SK-N-MC (cell line): ENCODE measurements at regions not wholly inside any gene's neighbourhood (a gene's known extent, or its start where the extent isn't known, plus 50 kb on each side); places are given as distances from the start of the nearest gene placed in this dataset.
"Not testable (repeated sequence)": the region's sequence is repeated elsewhere in the genome, so short reads cannot be mapped to it uniquely, and the experiment has no call there.

Source experiments
- DNase-seq: peaks from one replicate; pipeline ENCODE4 v3.0.0-alpha.2; 2011; ENCODE audit warnings: low read depth, low spot score
- H3K27ac ChIP-seq: fragments of 200-600 bp; sonication (generic); 2 replicates; pipeline ENCODE4 v1.5.1; 2016; ENCODE audit warnings: mixed run types
- H3K36me3 ChIP-seq: fragments of 200-600 bp; sonication (generic); 2 replicates; pipeline ENCODE4 v1.6.1; 2017; ENCODE audit warnings: antibody characterized with exemption, low read length, mixed read lengths; ENCODE audit not compliant: insufficient read depth
- H3K4me3 ChIP-seq: fragments of 200-600 bp; sonication (generic); 2 replicates; pipeline ENCODE4 v1.5.1; 2016
- H3K9ac ChIP-seq: fragments of 200-600 bp; sonication (generic); 2 replicates; pipeline ENCODE4 v1.8.0; 2017; ENCODE audit warnings: mixed run types, mixed read lengths; ENCODE audit not compliant: insufficient read length
- H3K9me3 ChIP-seq: fragments of 200-600 bp; sonication (generic); 2 replicates; pipeline ENCODE4 v1.6.1; 2017; ENCODE audit warnings: low read depth, mild to moderate bottlenecking, antibody characterized with exemption, low read length, moderate library complexity, mixed read lengths
- EZH2 ChIP-seq: fragments of 200-600 bp; sonication (generic); IDR thresholded peaks from one replicate; pipeline ENCODE4 v1.6.1; 2017; ENCODE audit warnings: antibody characterized with exemption
- FOXP2 ChIP-seq: optimal IDR thresholded peaks from 2 replicates; pipeline ENCODE3; 2011; ENCODE audit warnings: mild to moderate bottlenecking, moderate library complexity; ENCODE audit not compliant: insufficient read depth; ENCODE audit errors: extremely low read length, control extremely low read depth
- POLR2AphosphoS5 ChIP-seq: IDR thresholded peaks from 2 replicates; pipeline ENCODE4 v1.6.1; 2012; ENCODE audit warnings: mild to moderate bottlenecking, low read depth, low read length, borderline replicate concordance

DNA sequence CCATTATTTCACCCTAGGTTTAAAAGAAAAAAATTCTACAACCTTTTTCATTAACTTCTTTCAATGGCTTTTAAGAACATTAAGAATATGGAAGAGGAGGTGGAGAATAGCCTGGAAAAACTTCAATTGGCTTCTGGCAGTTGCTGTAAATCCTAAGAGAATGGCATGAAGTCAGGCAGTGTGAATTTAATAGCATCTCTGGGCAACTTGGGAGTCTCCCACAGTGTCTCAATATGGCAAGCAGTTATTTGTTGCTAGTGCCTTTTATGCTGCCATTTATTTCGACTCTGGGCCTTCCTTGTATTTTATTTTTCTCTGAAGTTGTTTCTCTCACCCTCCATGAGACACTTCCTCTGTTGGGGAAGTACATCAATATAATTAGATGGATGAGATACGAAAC is 322.1 kb downstream of the CBLL2 start:
- no peak for DNase-seq
- Histone ChIP-seq H3K36me3 (no peaks in the 10 kb centered on the region), H3K9me3 (no peaks in the 10 kb centered on the region), H3K27ac (no peak overlapping the region), H3K4me3 (no peak overlapping the region), H3K9ac (no peak overlapping the region)
- TF ChIP-seq EZH2 (no peak), POLR2AphosphoS5 (no peak), FOXP2 (no peak)

DNA sequence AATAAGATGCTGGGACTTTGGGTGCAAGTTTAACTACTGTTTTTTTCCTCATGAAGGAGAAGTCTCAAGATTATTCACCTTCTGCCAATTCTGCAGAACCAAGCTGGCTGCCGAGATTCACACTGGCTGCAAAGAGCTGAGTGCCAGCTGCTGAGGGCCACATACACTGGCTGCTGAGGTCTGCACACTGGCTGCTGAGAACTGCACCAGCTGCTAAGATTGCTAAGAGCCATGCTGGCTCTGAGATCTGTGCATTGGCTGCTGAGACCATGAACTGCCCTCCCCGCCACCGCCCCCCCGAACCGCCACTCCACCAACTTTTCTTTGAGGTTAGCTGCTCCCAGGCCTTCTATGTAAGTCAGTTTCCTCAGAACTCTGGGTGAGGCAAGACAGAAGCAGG is 330.3 kb downstream of the CBLL2 start:
- no peak for DNase-seq

DNA sequence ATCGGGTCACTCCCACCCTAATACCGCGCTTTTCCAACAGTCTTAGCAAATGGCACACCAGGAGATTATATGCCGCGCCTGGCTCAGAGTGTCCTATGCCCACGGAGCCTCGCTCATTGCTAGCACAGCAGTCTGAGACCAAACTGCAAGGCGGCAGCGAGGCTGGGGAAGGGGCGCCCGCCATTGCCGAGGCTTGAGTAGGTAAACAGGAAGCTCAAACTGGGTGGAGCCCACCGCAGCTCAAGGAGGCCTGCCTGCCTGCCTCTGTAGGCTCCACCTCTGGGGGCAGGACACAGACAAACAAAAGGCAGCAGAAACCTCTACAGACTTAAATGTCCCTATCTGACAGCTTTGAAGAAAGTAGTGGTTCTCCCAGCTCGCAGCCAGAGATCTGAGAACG is 336.7 kb downstream of the CBLL2 start:
- H3K9me3 ChIP-seq, DNase-seq, H3K27ac ChIP-seq, H3K4me3 ChIP-seq, H3K9ac ChIP-seq, H3K36me3 ChIP-seq: not testable (repeated sequence)

More for the DNA sequence above, 330.3 kb downstream of the CBLL2 start:
- Histone ChIP-seq H3K36me3 (no peaks in the 10 kb centered on the region), H3K9me3 (no peaks in the 10 kb centered on the region), H3K9ac (no peak overlapping the region), H3K27ac (no peak overlapping the region), H3K4me3 (no peak overlapping the region)
- TF ChIP-seq FOXP2 (no peak), EZH2 (no peak), POLR2AphosphoS5 (no peak)

DNA sequence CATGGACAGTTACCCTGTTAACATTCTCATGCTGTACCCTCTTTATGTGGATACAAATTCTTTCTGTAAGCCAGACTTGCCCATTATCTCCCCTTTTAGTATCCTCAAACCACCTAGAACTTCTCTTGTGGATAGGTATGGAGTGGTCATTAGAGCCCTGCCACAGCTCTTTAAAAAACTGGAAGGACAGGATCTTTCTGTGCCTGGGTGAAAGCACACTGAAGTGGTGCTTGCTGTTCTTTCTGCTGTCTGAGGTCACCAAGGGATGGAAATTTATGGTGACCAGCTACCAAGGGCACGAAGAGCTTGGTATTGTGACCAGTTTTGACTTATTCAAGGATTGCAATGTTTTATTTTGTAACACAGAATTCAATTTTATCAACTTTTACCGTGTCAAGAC is 344.2 kb downstream of the CBLL2 start:
- no peaks in the 10 kb centered on the region for H3K36me3 ChIP-seq
- TF ChIP-seq POLR2AphosphoS5 (no peak), FOXP2 (no peak), EZH2 (no peak)
- H3K27ac ChIP-seq, result no peak overlapping the region
- H3K4me3 ChIP-seq, result no peak overlapping the region
- no peaks in the 10 kb centered on the region for H3K9me3 ChIP-seq
- DNase-seq, result no peak
- H3K9ac ChIP-seq, result no peak overlapping the region

DNA sequence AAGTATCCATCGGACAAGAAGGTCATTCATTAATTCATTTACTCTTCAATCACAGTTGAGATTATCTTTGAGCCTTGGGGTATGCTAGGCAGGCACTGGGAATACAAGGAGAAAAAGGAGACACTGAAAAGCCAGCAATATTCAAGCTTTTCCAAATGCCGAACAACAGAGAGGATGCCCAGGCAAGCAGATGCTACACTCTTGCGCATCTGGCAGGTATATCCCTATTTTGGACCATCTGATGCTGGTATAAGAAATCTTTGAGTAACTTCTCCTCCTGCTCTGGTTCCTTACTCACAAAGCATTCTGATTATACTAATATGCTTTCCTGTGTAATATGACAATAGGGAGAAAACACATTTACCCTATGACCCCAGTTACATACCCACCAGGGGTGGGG is 354.9 kb downstream of the CBLL2 start:
- H3K9ac ChIP-seq, result no peak overlapping the region
- H3K27ac ChIP-seq, result no peak overlapping the region
- no peak overlapping the region for H3K4me3 ChIP-seq
- no peaks in the 10 kb centered on the region for H3K36me3 ChIP-seq
- no peak for DNase-seq
- H3K9me3 ChIP-seq, result no peaks in the 10 kb centered on the region
- no peak for TF ChIP-seq EZH2
- TF ChIP-seq FOXP2, result no peak
- no peak for TF ChIP-seq POLR2AphosphoS5

DNA sequence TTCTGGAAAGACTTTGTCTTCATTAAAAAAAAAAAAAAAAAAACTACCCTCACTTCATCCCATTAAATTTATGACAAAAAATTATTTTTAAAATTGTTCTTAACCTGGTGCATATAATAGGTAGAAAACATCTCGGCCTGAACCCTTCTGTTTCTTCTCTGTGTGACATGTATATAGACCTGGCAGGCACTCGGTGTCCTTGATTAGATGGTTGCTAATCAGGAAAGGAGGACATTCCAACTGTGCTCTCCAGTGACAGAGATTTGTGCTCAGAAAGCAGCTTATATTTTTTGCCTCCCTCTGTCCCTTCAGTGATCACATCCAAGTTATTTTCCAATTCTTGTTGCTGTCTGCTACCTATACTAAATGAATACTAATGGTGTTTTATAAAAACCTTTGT is 355.6 kb downstream of the CBLL2 start:
- no peaks in the 10 kb centered on the region for H3K9me3 ChIP-seq
- no peak for DNase-seq
- no peak for TF ChIP-seq FOXP2
- H3K36me3 ChIP-seq, result no peaks in the 10 kb centered on the region
- no peak overlapping the region for H3K27ac ChIP-seq
- H3K9ac ChIP-seq, result no peak overlapping the region
- no peak overlapping the region for H3K4me3 ChIP-seq

DNA sequence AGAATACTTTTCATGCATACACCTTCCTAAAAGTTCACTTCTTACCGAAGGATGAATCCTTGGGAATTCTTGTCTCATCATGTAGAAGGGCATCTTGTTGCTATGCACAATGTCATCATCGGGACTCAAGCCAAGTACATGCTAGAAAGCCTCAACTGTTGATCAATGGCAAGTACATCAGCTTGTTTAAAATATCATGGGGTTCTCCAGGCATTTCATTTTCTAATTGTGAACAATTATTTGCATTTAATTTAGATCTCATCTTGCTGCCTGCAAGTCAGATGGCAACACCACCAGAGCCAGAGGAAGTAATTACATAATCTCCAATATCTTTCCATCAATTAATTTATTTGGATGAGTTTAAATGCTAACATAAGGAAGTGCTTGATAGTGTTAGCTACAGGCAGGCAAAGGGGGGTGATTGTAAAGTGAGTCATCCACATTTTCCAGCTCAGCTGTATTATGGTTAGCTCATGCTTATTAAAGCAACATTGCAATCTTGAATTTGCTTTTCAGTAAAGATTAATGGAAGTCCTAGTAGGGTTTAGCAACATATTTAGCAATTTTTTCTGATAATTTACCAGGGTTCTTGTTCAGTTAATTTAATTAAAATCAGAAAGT is 356.5 kb downstream of the CBLL2 start:
- H3K4me3 ChIP-seq, result no peak overlapping the region
- no peak for TF ChIP-seq POLR2AphosphoS5
- no peak for TF ChIP-seq FOXP2
- TF ChIP-seq EZH2, result no peak
- no peak for DNase-seq
- H3K27ac ChIP-seq, result no peak overlapping the region
- no peaks in the 10 kb centered on the region for H3K36me3 ChIP-seq
- no peak overlapping the region for H3K9ac ChIP-seq
- H3K9me3 ChIP-seq, result no peaks in the 10 kb centered on the region

DNA sequence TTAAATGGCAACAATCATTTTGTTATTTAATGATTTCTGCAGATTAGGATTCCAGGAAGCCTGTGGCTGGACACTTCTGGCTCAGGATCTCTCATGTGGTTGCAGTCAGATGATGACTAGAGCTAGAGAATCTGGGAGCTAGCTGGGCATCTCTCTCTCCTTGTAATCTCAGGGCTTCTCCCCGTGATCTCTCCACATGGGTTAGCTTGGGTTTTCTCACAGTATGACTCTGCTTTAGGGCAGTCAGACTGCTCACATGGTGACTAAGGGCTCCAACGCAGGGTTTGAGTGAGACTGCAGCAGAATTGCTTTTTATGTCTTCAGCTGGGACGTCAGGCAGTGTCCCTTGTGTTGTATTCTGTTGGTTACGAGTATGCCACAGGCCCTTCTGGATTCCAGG is 361.4 kb downstream of the CBLL2 start:
- TF ChIP-seq FOXP2, result no peak
- TF ChIP-seq EZH2, result no peak
- no peak for TF ChIP-seq POLR2AphosphoS5
- no peak overlapping the region for H3K27ac ChIP-seq
- H3K36me3 ChIP-seq, result no peaks in the 10 kb centered on the region
- no peaks in the 10 kb centered on the region for H3K9me3 ChIP-seq
- no peak overlapping the region for H3K4me3 ChIP-seq
- no peak for DNase-seq
- no peak overlapping the region for H3K9ac ChIP-seq

DNA sequence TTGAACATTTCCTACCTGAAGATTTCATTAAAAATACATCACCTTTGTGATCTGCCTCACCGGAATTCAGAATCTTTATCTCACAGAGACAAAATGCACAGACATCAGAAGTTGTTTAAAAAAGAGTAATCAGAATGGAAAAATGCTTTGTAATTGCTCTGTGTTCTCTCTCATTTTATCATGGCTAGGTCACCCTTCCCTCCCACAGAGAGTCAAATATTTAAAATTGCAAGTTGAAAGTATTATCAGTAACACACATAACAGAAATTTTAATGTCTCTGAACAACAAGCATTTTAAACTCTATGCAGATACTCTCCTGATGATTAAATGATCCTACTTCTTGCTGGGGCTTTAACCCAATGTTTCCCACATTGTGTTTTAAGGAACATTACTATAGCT is 362.0 kb downstream of the CBLL2 start:
- Histone ChIP-seq H3K36me3 (no peaks in the 10 kb centered on the region), H3K27ac (no peak overlapping the region), H3K4me3 (no peak overlapping the region), H3K9ac (no peak overlapping the region), H3K9me3 (no peaks in the 10 kb centered on the region)
- no peak for DNase-seq
- TF ChIP-seq POLR2AphosphoS5 (no peak), EZH2 (no peak), FOXP2 (no peak)
